Testis (tissue), 2 donors: ENCODE measurements at regions not wholly inside any gene's neighbourhood (a gene's known extent, or its start where the extent isn't known, plus 50 kb on each side); places are given as distances from the start of the nearest gene placed in this dataset.

Source experiments
- POLR2A ChIP-seq: fragments of 450-650 bp; IDR thresholded peaks from one replicate; pipeline ENCODE4 v1.6.1; 2017; ENCODE audit warnings: antibody characterized with exemption, mild to moderate bottlenecking, moderate library complexity
- TF ChIP-seq, protein P1 (sequence below), 3 experiments: fragments of 450-650 bp in 2 of 3; fragments of 200-600 bp in 1 of 3; sonication (generic) in 1 of 3; IDR thresholded peaks; one replicate each; pipeline ENCODE4 v1.5.1; 2016 to 2019; ENCODE audit warnings: antibody characterized with exemption in 3 of 3, mild to moderate bottlenecking in 2 of 3, moderate library complexity in 1 of 3

DNA sequence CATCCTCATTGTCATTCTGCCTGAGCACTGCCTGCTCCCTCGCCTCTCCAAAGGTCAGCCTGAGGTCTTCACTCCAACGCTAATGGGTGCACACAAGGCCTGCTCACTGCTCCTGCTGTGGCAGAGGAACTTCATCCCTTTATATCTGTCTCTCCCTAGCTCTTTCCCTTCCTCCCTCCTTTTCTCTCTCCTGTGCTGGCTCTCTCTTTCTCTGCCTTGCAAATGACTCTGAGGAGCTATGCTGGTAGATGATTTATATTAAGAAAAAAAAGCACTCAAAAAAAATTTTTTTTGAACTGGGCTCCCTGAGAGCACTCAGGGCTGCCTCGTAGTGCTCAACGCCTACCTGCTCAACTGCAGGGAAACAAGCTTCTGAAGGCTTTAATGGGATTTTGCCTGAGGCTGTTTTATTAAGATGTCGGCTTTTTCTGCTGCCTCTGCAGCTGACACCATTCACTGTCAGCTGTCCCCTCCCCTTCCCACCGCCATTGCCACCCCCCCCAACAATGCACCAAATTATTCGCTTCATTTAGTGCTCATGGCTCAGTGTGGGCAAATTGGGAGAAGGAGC lies 137.7 kb upstream of the DEFB112 start:
- TF ChIP-seq, protein P1, sequence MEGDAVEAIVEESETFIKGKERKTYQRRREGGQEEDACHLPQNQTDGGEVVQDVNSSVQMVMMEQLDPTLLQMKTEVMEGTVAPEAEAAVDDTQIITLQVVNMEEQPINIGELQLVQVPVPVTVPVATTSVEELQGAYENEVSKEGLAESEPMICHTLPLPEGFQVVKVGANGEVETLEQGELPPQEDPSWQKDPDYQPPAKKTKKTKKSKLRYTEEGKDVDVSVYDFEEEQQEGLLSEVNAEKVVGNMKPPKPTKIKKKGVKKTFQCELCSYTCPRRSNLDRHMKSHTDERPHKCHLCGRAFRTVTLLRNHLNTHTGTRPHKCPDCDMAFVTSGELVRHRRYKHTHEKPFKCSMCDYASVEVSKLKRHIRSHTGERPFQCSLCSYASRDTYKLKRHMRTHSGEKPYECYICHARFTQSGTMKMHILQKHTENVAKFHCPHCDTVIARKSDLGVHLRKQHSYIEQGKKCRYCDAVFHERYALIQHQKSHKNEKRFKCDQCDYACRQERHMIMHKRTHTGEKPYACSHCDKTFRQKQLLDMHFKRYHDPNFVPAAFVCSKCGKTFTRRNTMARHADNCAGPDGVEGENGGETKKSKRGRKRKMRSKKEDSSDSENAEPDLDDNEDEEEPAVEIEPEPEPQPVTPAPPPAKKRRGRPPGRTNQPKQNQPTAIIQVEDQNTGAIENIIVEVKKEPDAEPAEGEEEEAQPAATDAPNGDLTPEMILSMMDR (IDR thresholded peaks at IDR 0.05), result no peak
- no peak for TF ChIP-seq POLR2A
